Retinal pigment epithelial cell (primary cell): ENCODE measurements at regions not wholly inside any gene's neighbourhood (a gene's known extent, or its start where the extent isn't known, plus 50 kb on each side); places are given as distances from the start of the nearest gene placed in this dataset.

ENCODE experiments used
- DNase-seq: peaks from one replicate; pipeline ENCODE4 v3.0.0-alpha.2; 2010; ENCODE audit warnings: low read depth
- H3K4me3 ChIP-seq: 2 replicates; pipeline ENCODE4 v1.5.1; 2011; ENCODE audit warnings: mild to moderate bottlenecking, low read length, control low read depth, moderate library complexity
- CTCF ChIP-seq: conservative IDR thresholded peaks from 2 replicates; pipeline ENCODE4 v1.5.1; 2011; ENCODE audit warnings: low read depth, low read length, control low read depth, inconsistent platforms

GRCh38 chr16:86133847-86134375 lies 234.9 kb downstream of the IRF8 start:
- H3K4me3 ChIP-seq, result no peak overlapping the region
- no peak for TF ChIP-seq CTCF
- no peak for DNase-seq

- TF ChIP-seq CTCF, result no peak
- no peak for DNase-seq
- H3K4me3 ChIP-seq, result no peak overlapping the region
Measured at GRCh38 chr16:86134802-86135461, 236.0 kb downstream of the IRF8 start.

- H3K4me3 ChIP-seq, result no peak overlapping the region
- TF ChIP-seq CTCF, result no peak
- DNase-seq, result no peak
Measured at GRCh38 chr16:86137359-86137758, 238.4 kb downstream of the IRF8 start.

- no peak overlapping the region for H3K4me3 ChIP-seq
- DNase-seq, result no peak
- TF ChIP-seq CTCF, result no peak
Measured at GRCh38 chr16:86138121-86139085, 239.4 kb downstream of the IRF8 start.

- no peak for TF ChIP-seq CTCF
- no peak for DNase-seq
- H3K4me3 ChIP-seq, result no peak overlapping the region
Measured at GRCh38 chr16:86142801-86143236, 243.9 kb downstream of the IRF8 start.

- no peak for DNase-seq
- TF ChIP-seq CTCF, result no peak
- no peak overlapping the region for H3K4me3 ChIP-seq
Measured at GRCh38 chr16:86143666-86144065, 244.7 kb downstream of the IRF8 start.
